ENCODE measurements at regions not wholly inside any gene's neighbourhood (a gene's known extent, or its start where the extent isn't known, plus 50 kb on each side); places are given as distances from the start of the nearest gene placed in this dataset.

DNA sequence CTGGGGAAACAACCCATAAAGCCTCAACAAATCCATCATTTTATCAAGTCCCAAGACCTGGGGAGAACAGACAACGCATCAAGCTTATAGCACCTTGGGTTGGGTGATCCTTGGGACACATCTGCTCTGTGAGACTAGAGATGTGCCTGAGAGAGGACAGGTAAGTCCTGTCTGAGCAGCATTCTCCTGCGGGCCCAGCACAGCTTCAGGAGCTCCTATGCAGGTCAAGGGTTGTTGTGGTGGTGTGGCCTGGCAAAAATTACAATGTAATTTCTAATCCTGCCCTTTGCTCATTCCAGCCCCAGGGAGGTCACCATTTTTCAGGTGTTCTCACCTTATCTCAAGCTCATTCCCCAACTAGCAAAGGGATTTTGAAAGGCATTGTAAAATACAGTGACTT lies 608.1 kb upstream of the CAMK1G start:
- no peaks in the 10 kb centered on the region for H3K4me1 ChIP-seq (ENCODE audit: insufficient read depth, low read length, poor library complexity, severe bottlenecking)
- no peak overlapping the region for H3K4me3 ChIP-seq (ENCODE audit: low read length, poor library complexity, severe bottlenecking)
- no peaks in the 10 kb centered on the region for H3K36me3 ChIP-seq (ENCODE audit: insufficient read depth, low read length)
- H2AFZ ChIP-seq (ENCODE audit: low read length): no peak overlapping the region
- no peaks in the 10 kb centered on the region for H3K27me3 ChIP-seq (ENCODE audit: insufficient read depth, low read length, poor library complexity, severe bottlenecking)
- no peak overlapping the region for H3K9ac ChIP-seq (ENCODE audit: low read depth, low read length, poor library complexity, severe bottlenecking)
- H3K4me2 ChIP-seq (ENCODE audit: low read depth, low read length, poor library complexity, severe bottlenecking): no peak overlapping the region
- H4K20me1 ChIP-seq (ENCODE audit: insufficient read depth, low read length, poor library complexity, severe bottlenecking): no peaks in the 10 kb centered on the region
- H3K9me2 ChIP-seq (replicated peaks; ENCODE audit: low read depth, low read length): no peaks in the 10 kb centered on the region
- H3K9me3 ChIP-seq (ENCODE audit: insufficient read depth, low read depth, low read length): no peaks in the 10 kb centered on the region
- no peak for TF ChIP-seq EZH2phosphoT487 (IDR thresholded peaks at IDR 0.05; ENCODE audit: borderline replicate concordance)
- TF ChIP-seq, protein P1, sequence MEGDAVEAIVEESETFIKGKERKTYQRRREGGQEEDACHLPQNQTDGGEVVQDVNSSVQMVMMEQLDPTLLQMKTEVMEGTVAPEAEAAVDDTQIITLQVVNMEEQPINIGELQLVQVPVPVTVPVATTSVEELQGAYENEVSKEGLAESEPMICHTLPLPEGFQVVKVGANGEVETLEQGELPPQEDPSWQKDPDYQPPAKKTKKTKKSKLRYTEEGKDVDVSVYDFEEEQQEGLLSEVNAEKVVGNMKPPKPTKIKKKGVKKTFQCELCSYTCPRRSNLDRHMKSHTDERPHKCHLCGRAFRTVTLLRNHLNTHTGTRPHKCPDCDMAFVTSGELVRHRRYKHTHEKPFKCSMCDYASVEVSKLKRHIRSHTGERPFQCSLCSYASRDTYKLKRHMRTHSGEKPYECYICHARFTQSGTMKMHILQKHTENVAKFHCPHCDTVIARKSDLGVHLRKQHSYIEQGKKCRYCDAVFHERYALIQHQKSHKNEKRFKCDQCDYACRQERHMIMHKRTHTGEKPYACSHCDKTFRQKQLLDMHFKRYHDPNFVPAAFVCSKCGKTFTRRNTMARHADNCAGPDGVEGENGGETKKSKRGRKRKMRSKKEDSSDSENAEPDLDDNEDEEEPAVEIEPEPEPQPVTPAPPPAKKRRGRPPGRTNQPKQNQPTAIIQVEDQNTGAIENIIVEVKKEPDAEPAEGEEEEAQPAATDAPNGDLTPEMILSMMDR (conservative IDR thresholded peaks at IDR 0.05; ENCODE audit: low read length): no peak
- H3K79me2 ChIP-seq (ENCODE audit: insufficient read depth, low read length): no peaks in the 10 kb centered on the region
- no peaks in the 10 kb centered on the region for H3F3A ChIP-seq (ENCODE audit: low read depth)

DNA sequence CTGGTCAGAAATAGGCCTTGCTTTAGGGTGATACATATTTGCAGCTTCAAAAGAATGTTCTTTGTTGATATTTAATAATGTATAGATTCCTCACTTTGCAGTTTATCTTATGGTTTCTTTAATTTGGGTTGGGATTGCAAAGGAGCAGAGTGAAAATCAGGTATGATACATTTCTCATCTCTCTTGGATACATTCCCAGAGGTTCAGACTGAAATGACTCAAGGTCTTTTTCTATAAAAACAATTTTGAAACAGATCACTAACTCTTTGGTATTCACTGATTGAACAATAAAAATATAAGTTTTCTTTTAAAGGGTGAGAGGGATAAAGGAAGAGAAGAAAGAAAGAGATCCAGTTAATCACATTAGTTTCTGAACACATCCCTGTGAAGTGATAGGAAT lies 606.5 kb upstream of the CAMK1G start:
- Histone ChIP-seq H3K9me3 (ENCODE audit: insufficient read depth, low read depth, low read length) (no peaks in the 10 kb centered on the region), H3K27me3 (ENCODE audit: insufficient read depth, low read length, poor library complexity, severe bottlenecking) (no peaks in the 10 kb centered on the region), H3K9ac (ENCODE audit: low read depth, low read length, poor library complexity, severe bottlenecking) (no peak overlapping the region), H3K79me2 (ENCODE audit: insufficient read depth, low read length) (no peaks in the 10 kb centered on the region), H3K36me3 (ENCODE audit: insufficient read depth, low read length) (no peaks in the 10 kb centered on the region), H3F3A (ENCODE audit: low read depth) (no peaks in the 10 kb centered on the region), H3K4me2 (ENCODE audit: low read depth, low read length, poor library complexity, severe bottlenecking) (no peak overlapping the region), H4K20me1 (ENCODE audit: insufficient read depth, low read length, poor library complexity, severe bottlenecking) (no peaks in the 10 kb centered on the region), H3K9me2 (replicated peaks; ENCODE audit: low read depth, low read length) (no peaks in the 10 kb centered on the region), H3K4me3 (ENCODE audit: low read length, poor library complexity, severe bottlenecking) (no peak overlapping the region), H2AFZ (ENCODE audit: low read length) (no peak overlapping the region), H3K4me1 (ENCODE audit: insufficient read depth, low read length, poor library complexity, severe bottlenecking) (no peaks in the 10 kb centered on the region)
- no peak for TF ChIP-seq EZH2phosphoT487 (IDR thresholded peaks at IDR 0.05; ENCODE audit: borderline replicate concordance)
- TF ChIP-seq, protein P1 (conservative IDR thresholded peaks at IDR 0.05; ENCODE audit: low read length): no peak

DNA sequence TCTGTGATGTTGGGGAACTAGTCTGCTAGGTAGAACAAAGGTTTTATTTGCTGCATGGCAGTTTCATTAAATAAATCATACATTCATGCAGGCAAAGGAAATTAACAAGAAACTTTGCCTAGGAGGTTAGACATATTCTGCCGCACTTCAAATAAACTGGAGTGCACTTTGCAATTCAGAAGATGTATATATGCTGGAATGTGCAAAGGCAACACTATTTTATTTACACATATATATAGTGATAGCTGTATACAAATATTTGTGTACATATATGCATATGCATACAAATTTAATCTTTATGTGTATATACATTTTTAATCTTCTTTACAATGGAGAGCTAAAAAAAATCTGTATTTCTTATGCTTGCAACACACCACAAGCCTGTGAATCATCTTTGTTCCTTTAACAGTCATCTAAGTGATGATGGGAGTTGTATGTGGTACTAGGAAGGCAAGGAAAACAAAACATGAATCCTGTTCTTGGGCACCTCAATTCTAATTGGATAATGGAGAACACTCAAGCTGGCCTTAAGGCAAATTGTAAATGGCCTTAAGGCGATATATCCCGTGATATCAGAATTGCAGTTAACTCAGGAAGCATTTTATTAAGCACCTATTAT lies 605.8 kb upstream of the CAMK1G start:
- Histone ChIP-seq H4K20me1 (ENCODE audit: insufficient read depth, low read length, poor library complexity, severe bottlenecking) (no peaks in the 10 kb centered on the region), H3K79me2 (ENCODE audit: insufficient read depth, low read length) (no peaks in the 10 kb centered on the region), H3K9ac (ENCODE audit: low read depth, low read length, poor library complexity, severe bottlenecking) (no peak overlapping the region), H3K9me2 (replicated peaks; ENCODE audit: low read depth, low read length) (no peaks in the 10 kb centered on the region), H3K27me3 (ENCODE audit: insufficient read depth, low read length, poor library complexity, severe bottlenecking) (no peaks in the 10 kb centered on the region), H3K9me3 (ENCODE audit: insufficient read depth, low read depth, low read length) (no peaks in the 10 kb centered on the region), H3K4me1 (ENCODE audit: insufficient read depth, low read length, poor library complexity, severe bottlenecking) (no peaks in the 10 kb centered on the region), H3K4me2 (ENCODE audit: low read depth, low read length, poor library complexity, severe bottlenecking) (no peak overlapping the region), H3K36me3 (ENCODE audit: insufficient read depth, low read length) (no peaks in the 10 kb centered on the region), H3F3A (ENCODE audit: low read depth) (no peaks in the 10 kb centered on the region), H3K4me3 (ENCODE audit: low read length, poor library complexity, severe bottlenecking) (no peak overlapping the region), H2AFZ (ENCODE audit: low read length) (no peak overlapping the region)
- TF ChIP-seq, protein P1 (conservative IDR thresholded peaks at IDR 0.05; ENCODE audit: low read length): no peak
- TF ChIP-seq EZH2phosphoT487 (IDR thresholded peaks at IDR 0.05; ENCODE audit: borderline replicate concordance): no peak

Data from Loucy (cell line).